ENCODE measurements at regions not wholly inside any gene's neighbourhood (a gene's known extent, or its start where the extent isn't known, plus 50 kb on each side); places are given as distances from the start of the nearest gene placed in this dataset.

DNA sequence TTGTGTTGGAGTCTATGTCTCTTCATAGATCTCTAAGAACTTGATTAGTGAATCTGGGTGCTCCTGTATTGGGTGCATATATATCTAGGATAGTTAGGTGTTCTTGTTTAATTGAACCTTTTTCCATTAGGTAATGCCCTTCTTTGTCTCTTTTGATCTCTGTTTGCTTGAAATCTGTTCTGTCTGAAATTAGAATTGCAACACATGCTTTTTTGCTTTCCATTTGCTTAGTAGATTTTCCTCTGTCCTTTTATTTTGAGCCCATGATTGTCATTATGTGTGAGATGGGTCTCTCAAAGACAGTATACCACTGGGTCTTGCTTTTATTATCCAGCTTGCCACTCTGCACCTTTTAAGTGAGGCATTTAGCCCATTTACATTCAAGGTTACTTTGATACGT lies 79.1 kb upstream of the APOOL start:
- no CpG with 5 or more reads among the region's 1 CpG for whole genome bisulfite sequencing (ENCODE audit: insufficient coverage)
- H3K9ac ChIP-seq (ENCODE audit: insufficient read depth, low read length, poor library complexity, severe bottlenecking): no peak overlapping the region

DNA sequence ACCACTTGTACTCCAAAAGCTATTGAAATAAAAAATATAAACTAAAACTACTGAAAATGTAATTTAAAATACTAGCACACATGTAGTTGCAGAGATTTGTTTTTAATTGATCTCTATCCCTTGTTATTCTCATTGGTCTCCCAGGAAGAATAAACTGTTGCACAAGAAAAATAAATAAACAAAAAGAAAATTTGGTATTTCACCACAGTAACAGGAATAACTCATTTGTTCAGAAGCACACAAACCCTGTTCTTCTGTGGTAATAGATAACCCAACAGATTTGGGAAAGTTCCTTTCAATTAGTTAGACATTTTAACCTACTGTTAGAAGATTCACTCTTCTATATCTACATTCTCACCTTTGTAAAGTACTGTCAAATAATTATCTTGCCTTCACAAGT lies 70.9 kb upstream of the APOOL start:
- Mint-ChIP-seq H3K4me3 (no peak overlapping the region), H3K4me1 (no peaks in the 10 kb centered on the region), H3K9me3 (peaks cover 0 to 8% (median 2%) of the 10 kb centered on the region in 7 donors), H3K27me3 (ENCODE audit: low read depth in 3 of 3) (peaks cover 0 to 4% (median 0%) of the 10 kb centered on the region in 3 donors), H3K27ac (no peak overlapping the region), H3K36me3 (no peaks in the 10 kb centered on the region)
- H3K27ac ChIP-seq (ENCODE audit: low read depth in 1 of 2, low read length in 2 of 2): no peak overlapping the region
- no peaks in the 10 kb centered on the region for H3K36me3 ChIP-seq (replicated peaks in 1 of 2; ENCODE audit: control insufficient read depth in 1 of 2, insufficient read depth in 2 of 2, low read length in 2 of 2)
- no peaks in the 10 kb centered on the region for H3K79me2 ChIP-seq (ENCODE audit: insufficient read depth, low read length)
- no peaks in the 10 kb centered on the region for H3K27me3 ChIP-seq (ENCODE audit: control insufficient read depth in 2 of 2, insufficient read depth in 2 of 2, low read length in 2 of 2)
- peaks cover 0 to 11% of the 10 kb centered on the region in 2 donors for H3K9me3 ChIP-seq (replicated peaks in 1 of 2; ENCODE audit: control insufficient read depth in 1 of 2, insufficient read depth in 1 of 2, low read length in 2 of 2)
- TF ChIP-seq, protein P1, sequence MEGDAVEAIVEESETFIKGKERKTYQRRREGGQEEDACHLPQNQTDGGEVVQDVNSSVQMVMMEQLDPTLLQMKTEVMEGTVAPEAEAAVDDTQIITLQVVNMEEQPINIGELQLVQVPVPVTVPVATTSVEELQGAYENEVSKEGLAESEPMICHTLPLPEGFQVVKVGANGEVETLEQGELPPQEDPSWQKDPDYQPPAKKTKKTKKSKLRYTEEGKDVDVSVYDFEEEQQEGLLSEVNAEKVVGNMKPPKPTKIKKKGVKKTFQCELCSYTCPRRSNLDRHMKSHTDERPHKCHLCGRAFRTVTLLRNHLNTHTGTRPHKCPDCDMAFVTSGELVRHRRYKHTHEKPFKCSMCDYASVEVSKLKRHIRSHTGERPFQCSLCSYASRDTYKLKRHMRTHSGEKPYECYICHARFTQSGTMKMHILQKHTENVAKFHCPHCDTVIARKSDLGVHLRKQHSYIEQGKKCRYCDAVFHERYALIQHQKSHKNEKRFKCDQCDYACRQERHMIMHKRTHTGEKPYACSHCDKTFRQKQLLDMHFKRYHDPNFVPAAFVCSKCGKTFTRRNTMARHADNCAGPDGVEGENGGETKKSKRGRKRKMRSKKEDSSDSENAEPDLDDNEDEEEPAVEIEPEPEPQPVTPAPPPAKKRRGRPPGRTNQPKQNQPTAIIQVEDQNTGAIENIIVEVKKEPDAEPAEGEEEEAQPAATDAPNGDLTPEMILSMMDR (IDR thresholded peaks at IDR 0.05): no peak
- H2AFZ ChIP-seq (ENCODE audit: insufficient read depth, low read depth, low read length, poor library complexity, severe bottlenecking): no peak overlapping the region
- H4K20me1 ChIP-seq (ENCODE audit: insufficient read depth, low read length): no peaks in the 10 kb centered on the region
- intact Hi-C loops (cut with micrococcal nuclease): no loop called here
- H3K9ac ChIP-seq (ENCODE audit: insufficient read depth, low read length, poor library complexity, severe bottlenecking): no peak overlapping the region
- DNase-seq: no peak
- no peaks in the 10 kb centered on the region for H3K4me1 ChIP-seq (ENCODE audit: control insufficient read depth in 1 of 2, insufficient read depth in 2 of 2, low read length in 2 of 2)
- H3K4me2 ChIP-seq (replicated peaks; ENCODE audit: extremely low read depth, low read length, poor library complexity, severe bottlenecking): no peak overlapping the region
- no peak overlapping the region for H3K4me3 ChIP-seq (replicated peaks in 1 of 3; ENCODE audit: low read depth in 2 of 3, low read length in 3 of 3)

More for the DNA sequence above, 79.1 kb upstream of the APOOL start:
- Histone ChIP-seq H3K27ac (ENCODE audit: low read depth in 1 of 2, low read length in 2 of 2) (no peak overlapping the region), H4K20me1 (ENCODE audit: insufficient read depth, low read length) (no peaks in the 10 kb centered on the region), H3K36me3 (replicated peaks in 1 of 2; ENCODE audit: control insufficient read depth in 1 of 2, insufficient read depth in 2 of 2, low read length in 2 of 2) (no peaks in the 10 kb centered on the region), H3K79me2 (ENCODE audit: insufficient read depth, low read length) (no peaks in the 10 kb centered on the region), H2AFZ (ENCODE audit: insufficient read depth, low read depth, low read length, poor library complexity, severe bottlenecking) (no peak overlapping the region), H3K27me3 (ENCODE audit: control insufficient read depth in 2 of 2, insufficient read depth in 2 of 2, low read length in 2 of 2) (no peaks in the 10 kb centered on the region), H3K4me2 (replicated peaks; ENCODE audit: extremely low read depth, low read length, poor library complexity, severe bottlenecking) (no peak overlapping the region), H3K4me1 (ENCODE audit: control insufficient read depth in 1 of 2, insufficient read depth in 2 of 2, low read length in 2 of 2) (no peaks in the 10 kb centered on the region), H3K4me3 (replicated peaks in 1 of 3; ENCODE audit: low read depth in 2 of 3, low read length in 3 of 3) (no peak overlapping the region), H3K9me3 (replicated peaks in 1 of 2; ENCODE audit: control insufficient read depth in 1 of 2, insufficient read depth in 1 of 2, low read length in 2 of 2) (peaks cover 0 to 11% of the 10 kb centered on the region in 2 donors)
- Mint-ChIP-seq H3K27ac (no peak overlapping the region), H3K4me3 (no peak overlapping the region), H3K4me1 (no peaks in the 10 kb centered on the region), H3K9me3 (peaks cover 0 to 9% (median 3%) of the 10 kb centered on the region in 7 donors), H3K36me3 (no peaks in the 10 kb centered on the region), H3K27me3 (ENCODE audit: low read depth in 3 of 3) (peaks cover 0 to 1% (median 0%) of the 10 kb centered on the region in 3 donors)
- TF ChIP-seq, protein P1 (IDR thresholded peaks at IDR 0.05): no peak
- DNase-seq: no peak
- intact Hi-C loops (cut with micrococcal nuclease): no loop called here

Measured in CD14-positive monocyte (primary cell).